ENCODE measurements at regions not wholly inside any gene's neighbourhood (a gene's known extent, or its start where the extent isn't known, plus 50 kb on each side); places are given as distances from the start of the nearest gene placed in this dataset.

DNA sequence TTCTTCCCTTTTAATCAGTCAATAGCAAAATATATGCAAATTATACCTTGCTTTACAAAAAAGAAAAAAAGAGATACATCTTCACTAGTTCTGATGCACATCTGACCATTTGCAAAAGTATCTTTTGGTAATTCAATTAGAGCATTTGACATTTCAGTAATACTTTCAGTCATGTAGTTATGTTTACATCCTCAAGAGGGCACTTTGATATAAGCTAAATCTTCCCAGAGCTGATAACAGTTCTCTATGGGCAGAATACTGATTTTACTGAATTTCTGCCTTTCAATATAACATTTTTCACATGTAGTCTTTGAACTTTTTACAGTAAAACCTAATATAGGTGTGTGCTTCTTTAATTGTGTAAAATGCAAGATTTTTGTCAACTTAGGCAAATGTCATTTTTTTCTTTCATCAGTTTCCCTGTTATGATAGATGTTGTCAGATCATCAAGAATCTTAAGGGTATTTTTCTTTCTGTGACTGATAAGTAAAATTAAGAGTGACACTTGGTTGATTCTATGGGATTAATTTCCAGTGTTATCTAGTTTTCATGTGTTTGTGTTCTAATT, 703.5 kb upstream of the SEMA3D start:
- no peak for DNase-seq (ENCODE audit: low read depth in 1 of 2, low spot score in 1 of 2)
- TF ChIP-seq POLR2AphosphoS5 (IDR thresholded peaks at IDR 0.05; ENCODE audit: low read depth): no peak
- TF ChIP-seq, protein P1, sequence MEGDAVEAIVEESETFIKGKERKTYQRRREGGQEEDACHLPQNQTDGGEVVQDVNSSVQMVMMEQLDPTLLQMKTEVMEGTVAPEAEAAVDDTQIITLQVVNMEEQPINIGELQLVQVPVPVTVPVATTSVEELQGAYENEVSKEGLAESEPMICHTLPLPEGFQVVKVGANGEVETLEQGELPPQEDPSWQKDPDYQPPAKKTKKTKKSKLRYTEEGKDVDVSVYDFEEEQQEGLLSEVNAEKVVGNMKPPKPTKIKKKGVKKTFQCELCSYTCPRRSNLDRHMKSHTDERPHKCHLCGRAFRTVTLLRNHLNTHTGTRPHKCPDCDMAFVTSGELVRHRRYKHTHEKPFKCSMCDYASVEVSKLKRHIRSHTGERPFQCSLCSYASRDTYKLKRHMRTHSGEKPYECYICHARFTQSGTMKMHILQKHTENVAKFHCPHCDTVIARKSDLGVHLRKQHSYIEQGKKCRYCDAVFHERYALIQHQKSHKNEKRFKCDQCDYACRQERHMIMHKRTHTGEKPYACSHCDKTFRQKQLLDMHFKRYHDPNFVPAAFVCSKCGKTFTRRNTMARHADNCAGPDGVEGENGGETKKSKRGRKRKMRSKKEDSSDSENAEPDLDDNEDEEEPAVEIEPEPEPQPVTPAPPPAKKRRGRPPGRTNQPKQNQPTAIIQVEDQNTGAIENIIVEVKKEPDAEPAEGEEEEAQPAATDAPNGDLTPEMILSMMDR (IDR thresholded peaks at IDR 0.05; ENCODE audit: insufficient read depth, low read length): peak; percentile 22

DNA sequence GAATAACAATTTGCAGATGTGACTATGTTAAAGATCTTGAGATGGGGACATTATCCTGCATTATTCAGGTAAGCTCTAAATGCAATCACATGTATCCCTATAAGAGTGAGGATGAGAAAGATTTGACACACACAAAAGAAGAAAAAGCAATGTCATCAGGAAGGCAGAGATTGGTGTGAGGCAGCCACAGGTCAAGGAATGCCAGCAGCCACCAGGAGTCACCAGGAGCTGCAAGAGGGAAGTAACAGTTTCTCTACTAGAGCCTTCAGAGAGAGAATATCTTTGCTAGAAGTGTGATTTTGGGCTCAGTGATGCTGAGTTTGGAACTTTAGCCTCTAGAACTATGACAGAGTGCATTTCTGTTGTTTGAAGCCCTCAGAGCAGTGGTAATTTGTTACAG, 700.3 kb upstream of the SEMA3D start:
- no peaks in the 10 kb centered on the region for H3K27me3 ChIP-seq (ENCODE audit: insufficient read depth, poor library complexity, severe bottlenecking)
- DNase-seq (ENCODE audit: low read depth in 1 of 2, low spot score in 1 of 2): no peak
- no peak overlapping the region for H3K4me3 ChIP-seq (replicated peaks; ENCODE audit: insufficient read depth, low read length)
- no peak overlapping the region for H3K27ac ChIP-seq (replicated peaks)
- TF ChIP-seq, protein P2, sequence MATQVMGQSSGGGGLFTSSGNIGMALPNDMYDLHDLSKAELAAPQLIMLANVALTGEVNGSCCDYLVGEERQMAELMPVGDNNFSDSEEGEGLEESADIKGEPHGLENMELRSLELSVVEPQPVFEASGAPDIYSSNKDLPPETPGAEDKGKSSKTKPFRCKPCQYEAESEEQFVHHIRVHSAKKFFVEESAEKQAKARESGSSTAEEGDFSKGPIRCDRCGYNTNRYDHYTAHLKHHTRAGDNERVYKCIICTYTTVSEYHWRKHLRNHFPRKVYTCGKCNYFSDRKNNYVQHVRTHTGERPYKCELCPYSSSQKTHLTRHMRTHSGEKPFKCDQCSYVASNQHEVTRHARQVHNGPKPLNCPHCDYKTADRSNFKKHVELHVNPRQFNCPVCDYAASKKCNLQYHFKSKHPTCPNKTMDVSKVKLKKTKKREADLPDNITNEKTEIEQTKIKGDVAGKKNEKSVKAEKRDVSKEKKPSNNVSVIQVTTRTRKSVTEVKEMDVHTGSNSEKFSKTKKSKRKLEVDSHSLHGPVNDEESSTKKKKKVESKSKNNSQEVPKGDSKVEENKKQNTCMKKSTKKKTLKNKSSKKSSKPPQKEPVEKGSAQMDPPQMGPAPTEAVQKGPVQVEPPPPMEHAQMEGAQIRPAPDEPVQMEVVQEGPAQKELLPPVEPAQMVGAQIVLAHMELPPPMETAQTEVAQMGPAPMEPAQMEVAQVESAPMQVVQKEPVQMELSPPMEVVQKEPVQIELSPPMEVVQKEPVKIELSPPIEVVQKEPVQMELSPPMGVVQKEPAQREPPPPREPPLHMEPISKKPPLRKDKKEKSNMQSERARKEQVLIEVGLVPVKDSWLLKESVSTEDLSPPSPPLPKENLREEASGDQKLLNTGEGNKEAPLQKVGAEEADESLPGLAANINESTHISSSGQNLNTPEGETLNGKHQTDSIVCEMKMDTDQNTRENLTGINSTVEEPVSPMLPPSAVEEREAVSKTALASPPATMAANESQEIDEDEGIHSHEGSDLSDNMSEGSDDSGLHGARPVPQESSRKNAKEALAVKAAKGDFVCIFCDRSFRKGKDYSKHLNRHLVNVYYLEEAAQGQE (IDR thresholded peaks at IDR 0.05; ENCODE audit: insufficient replicate concordance, low read depth): no peak
- TF ChIP-seq, protein P1 (IDR thresholded peaks at IDR 0.05; ENCODE audit: insufficient read depth, low read length): no peak
- TF ChIP-seq GABPA (IDR thresholded peaks at IDR 0.05; ENCODE audit: low read depth) (no peak), POLR2AphosphoS5 (IDR thresholded peaks at IDR 0.05; ENCODE audit: low read depth) (no peak), SPI1 (IDR thresholded peaks at IDR 0.05; ENCODE audit: borderline replicate concordance, low read depth) (no peak)

More for the DNA sequence above, 703.5 kb upstream of the SEMA3D start:
- Histone ChIP-seq H3K4me3 (replicated peaks; ENCODE audit: insufficient read depth, low read length) (no peak overlapping the region), H3K27me3 (ENCODE audit: insufficient read depth, poor library complexity, severe bottlenecking) (no peaks in the 10 kb centered on the region), H3K27ac (replicated peaks) (no peak overlapping the region)

DNA sequence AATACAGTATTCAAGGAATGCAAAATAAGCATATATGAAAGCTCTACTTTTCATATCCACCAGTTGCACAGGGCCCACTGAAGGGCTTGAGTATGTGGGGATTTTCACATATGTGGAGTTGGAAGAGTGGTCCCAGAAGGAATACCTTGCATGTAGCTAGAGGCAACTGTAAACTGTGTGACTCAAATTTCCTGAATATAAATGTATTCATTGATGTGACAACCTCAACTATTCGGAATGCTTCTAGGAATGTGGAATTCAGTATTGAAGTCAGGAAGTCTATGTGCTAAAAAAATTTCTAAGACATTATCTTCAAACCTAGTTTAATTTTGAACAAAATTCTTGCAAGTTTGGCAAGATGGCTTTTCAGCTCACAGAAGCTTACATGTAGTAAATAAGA, 695.5 kb upstream of the SEMA3D start:
- no peak for DNase-seq (ENCODE audit: low read depth in 1 of 2, low spot score in 1 of 2)
- Histone ChIP-seq H3K4me3 (replicated peaks; ENCODE audit: insufficient read depth, low read length) (no peak overlapping the region), H3K27ac (replicated peaks) (no peak overlapping the region), H3K27me3 (ENCODE audit: insufficient read depth, poor library complexity, severe bottlenecking) (no peaks in the 10 kb centered on the region)
- TF ChIP-seq, protein P1 (IDR thresholded peaks at IDR 0.05; ENCODE audit: insufficient read depth, low read length): no peak
- TF ChIP-seq GABPA (IDR thresholded peaks at IDR 0.05; ENCODE audit: low read depth) (no peak), POLR2AphosphoS5 (IDR thresholded peaks at IDR 0.05; ENCODE audit: low read depth) (no peak), SPI1 (IDR thresholded peaks at IDR 0.05; ENCODE audit: borderline replicate concordance, low read depth) (no peak)
- TF ChIP-seq, protein P2 (IDR thresholded peaks at IDR 0.05; ENCODE audit: insufficient replicate concordance, low read depth): no peak

DNA sequence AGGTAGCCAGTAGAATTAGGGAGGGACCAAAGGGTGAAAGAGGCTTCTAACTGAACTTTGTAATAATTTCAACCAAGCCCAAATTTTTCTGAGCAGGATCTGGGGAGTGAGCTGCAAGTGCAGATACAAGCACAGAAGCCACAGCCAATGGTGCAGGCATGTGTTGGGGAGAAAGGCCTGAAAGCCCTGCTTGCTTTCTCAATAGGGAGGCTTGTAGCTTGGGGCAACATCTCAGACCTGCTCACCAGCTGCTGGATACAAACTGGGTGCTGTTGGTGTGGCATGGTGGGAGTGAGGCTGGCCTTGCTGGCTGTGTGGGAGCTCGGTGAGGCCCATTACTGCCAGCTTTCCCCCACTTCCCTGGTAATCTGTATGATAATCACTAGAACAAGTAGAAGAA, 688.5 kb upstream of the SEMA3D start:
- Histone ChIP-seq H3K4me3 (replicated peaks; ENCODE audit: insufficient read depth, low read length) (no peak overlapping the region), H3K27ac (replicated peaks) (no peak overlapping the region), H3K27me3 (ENCODE audit: insufficient read depth, poor library complexity, severe bottlenecking) (no peaks in the 10 kb centered on the region)
- TF ChIP-seq, protein P1 (IDR thresholded peaks at IDR 0.05; ENCODE audit: insufficient read depth, low read length): no peak
- TF ChIP-seq SPI1 (IDR thresholded peaks at IDR 0.05; ENCODE audit: borderline replicate concordance, low read depth) (no peak), GABPA (IDR thresholded peaks at IDR 0.05; ENCODE audit: low read depth) (no peak), POLR2AphosphoS5 (IDR thresholded peaks at IDR 0.05; ENCODE audit: low read depth) (no peak)
- TF ChIP-seq, protein P2 (IDR thresholded peaks at IDR 0.05; ENCODE audit: insufficient replicate concordance, low read depth): no peak
- no peak for DNase-seq (ENCODE audit: low read depth in 1 of 2, low spot score in 1 of 2)

All from HL-60 (cell line).